RWPE1 (cell line): ENCODE measurements at regions not wholly inside any gene's neighbourhood (a gene's known extent, or its start where the extent isn't known, plus 50 kb on each side); places are given as distances from the start of the nearest gene placed in this dataset.
"Not testable (repeated sequence)": the region's sequence is repeated elsewhere in the genome, so short reads cannot be mapped to it uniquely, and the experiment has no call there.

Experiments used
- CTCF ChIA-PET: fragments of 350-600 bp; sonication (Branson Sonifier 250); formaldehyde crosslinking; extraction: SDS; loops from one replicate; lab custom pipeline; 2021; lab: Yijun Ruan, JAX
- POLR2A ChIA-PET: fragments of 400-600 bp; formaldehyde crosslinking; extraction: SDS; loops from one replicate; lab custom pipeline; 2020; ENCODE audit warnings: antibody characterized with exemption; ENCODE audit not compliant: low non-redundant PET; lab: Yijun Ruan, JAX
- DNase-seq: peaks from one replicate; pipeline ENCODE4 v3.0.0; 2012; ENCODE audit warnings: low spot score
- H3K27ac ChIP-seq: fragments of 450-650 bp; 2 replicates; pipeline ENCODE4 v1.5.1; 2017
- CTCF ChIP-seq: fragments of 450-650 bp; conservative IDR thresholded peaks from 2 replicates; pipeline ENCODE4 v1.5.1; 2017; ENCODE audit warnings: low read depth, mild to moderate bottlenecking

- peak; percentile 33 for DNase-seq
- no peak overlapping the region for H3K27ac ChIP-seq
- ChIA-PET CTCF (interaction anchor here (0.6 kb wide), 1 partner anchor 130 kb away, joined by 3 read pairs; no protein-coding TSS in a partner anchor), POLR2A (no interaction called here)
- no peak for TF ChIP-seq CTCF
Observed at GRCh38 chr15:91445695-91446228, 345.7 kb downstream of the SV2B start.

GRCh38 chr15:91447991-91448644 lies 348.1 kb downstream of the SV2B start:
- no peak for TF ChIP-seq CTCF
- DNase-seq = no peak
- ChIA-PET CTCF (no interaction called here), POLR2A (no interaction called here)
- H3K27ac ChIP-seq = no peak overlapping the region

GRCh38 chr15:91453376-91453775 lies 353.3 kb downstream of the SV2B start:
- CTCF ChIA-PET, DNase-seq, H3K27ac ChIP-seq, POLR2A ChIA-PET: not testable (repeated sequence)

- no peak for TF ChIP-seq CTCF
- H3K27ac ChIP-seq = peak overlapping the region; percentile 67
- ChIA-PET CTCF (interaction anchor here (0.7 kb wide), 1 partner anchor 29 kb away, joined by 3 read pairs; no protein-coding TSS in a partner anchor), POLR2A (no interaction called here)
- DNase-seq = peak; percentile 81
Observed at GRCh38 chr15:91456251-91456718, 356.2 kb downstream of the SV2B start.

- DNase-seq = peak; percentile 26
- no peak for TF ChIP-seq CTCF
- H3K27ac ChIP-seq = peak overlapping the region; percentile 67
- ChIA-PET CTCF (interaction anchor here (0.7 kb wide), 1 partner anchor 30 kb away, joined by 3 read pairs; no protein-coding TSS in a partner anchor), POLR2A (interaction anchor here (0.6 kb wide), 1 partner anchor 107 kb away, joined by 3 read pairs; no protein-coding TSS in a partner anchor)
Observed at GRCh38 chr15:91456921-91457320, 356.9 kb downstream of the SV2B start.

GRCh38 chr15:91461377-91461776 lies 361.3 kb downstream of the SV2B start:
- ChIA-PET CTCF (no interaction called here), POLR2A (no interaction called here)
- no peak for DNase-seq
- no peak for TF ChIP-seq CTCF
- no peak overlapping the region for H3K27ac ChIP-seq

GRCh38 chr15:91465086-91465485 lies 365.0 kb downstream of the SV2B start:
- CTCF ChIA-PET = interaction anchor here (0.6 kb wide), 1 partner anchor 34 kb away, joined by 4 read pairs; no protein-coding TSS in a partner anchor
- TF ChIP-seq CTCF = no peak
- DNase-seq = no peak
- H3K27ac ChIP-seq = no peak overlapping the region
- POLR2A ChIA-PET = no interaction called here
